WTC11 (cell line): ENCODE measurements at regions not wholly inside any gene's neighbourhood (a gene's known extent, or its start where the extent isn't known, plus 50 kb on each side); places are given as distances from the start of the nearest gene placed in this dataset.

ENCODE experiments used
- ATAC-seq: fragments of 200-7000 bp; cut with Tn5 transposase; 2 replicates; pipeline ENCODE4 v1.10.0; 2021; ENCODE audit warnings: mild to moderate bottlenecking, moderate library complexity
- CTCF ChIA-PET: fragments of 300-600 bp; sonication (Branson Sonifier 250); formaldehyde crosslinking; loops from one replicate; lab custom pipeline; 2021; ENCODE audit warnings: antibody characterized with exemption; lab: Charles Lee
- POLR2A ChIA-PET: fragments of 350-600 bp; sonication (Branson Sonifier 250); formaldehyde crosslinking; loops from one replicate; lab custom pipeline; 2021; ENCODE audit warnings: antibody characterized with exemption; lab: Charles Lee
- DNase-seq: peaks from one replicate; pipeline ENCODE4 v3.0.0; 2021; ENCODE audit warnings: low spot score
- H3K27ac Mint-ChIP-seq: 2 replicates; pipeline ENCODE4 v1.8.0; 2021; ENCODE audit warnings: mixed read lengths
- H3K27me3 Mint-ChIP-seq: 2 replicates; pipeline ENCODE4 v1.8.0; 2021; ENCODE audit warnings: low read depth, mild to moderate bottlenecking, moderate library complexity, mixed read lengths
- H3K36me3 Mint-ChIP-seq: 2 replicates; pipeline ENCODE4 v1.8.0; 2021; ENCODE audit warnings: mixed read lengths
- H3K4me1 Mint-ChIP-seq: 2 replicates; pipeline ENCODE4 v1.8.0; 2022; ENCODE audit warnings: mixed read lengths
- H3K4me3 Mint-ChIP-seq: 2 replicates; pipeline ENCODE4 v1.8.0; 2021; ENCODE audit warnings: mild to moderate bottlenecking, moderate library complexity, mixed read lengths
- H3K9me3 Mint-ChIP-seq: 2 replicates; pipeline ENCODE4 v1.8.0; 2021; ENCODE audit warnings: mixed read lengths
- GRHL2 ChIP-seq: fragments of 250-450 bp; sonication (Bioruptor Pico); IDR thresholded peaks from 2 replicates; pipeline ENCODE4 v1.8.0; 2022; ENCODE audit warnings: mild to moderate bottlenecking, moderate library complexity; ENCODE audit not compliant: insufficient replicate concordance, severe bottlenecking
- KAT7 ChIP-seq: sonication (generic); formaldehyde crosslinking; IDR thresholded peaks from 2 replicates; pipeline ENCODE4 v1.8.1; 2023; ENCODE audit warnings: missing genetic modification reagents, mild to moderate bottlenecking, borderline replicate concordance
- MYBL2 ChIP-seq: sonication (generic); formaldehyde crosslinking; IDR thresholded peaks from 2 replicates; pipeline ENCODE4 v1.8.1; 2023; ENCODE audit warnings: mild to moderate bottlenecking, moderate library complexity, missing genetic modification reagents
- TEAD4 ChIP-seq: sonication (generic); formaldehyde crosslinking; IDR thresholded peaks from 2 replicates; pipeline ENCODE4 v1.8.0; 2022; ENCODE audit warnings: mild to moderate bottlenecking, missing genetic modification reagents
- ZNF416 ChIP-seq: fragments of 250-450 bp; sonication (Bioruptor Pico); IDR thresholded peaks from 2 replicates; pipeline ENCODE4 v1.9.0; 2021; ENCODE audit warnings: mild to moderate bottlenecking, inconsistent platforms
- TF ChIP-seq, protein P1 (sequence below): sonication (generic); formaldehyde crosslinking; IDR thresholded peaks from 2 replicates; pipeline ENCODE4 v1.8.1; 2023; ENCODE audit warnings: mild to moderate bottlenecking, missing genetic modification reagents, moderate library complexity
- TF ChIP-seq, protein P2 (sequence below): sonication (generic); formaldehyde crosslinking; IDR thresholded peaks from 2 replicates; pipeline ENCODE4 v1.8.0; 2022; ENCODE audit warnings: mild to moderate bottlenecking, missing genetic modification reagents
- TF ChIP-seq, protein P3 (sequence below): sonication (generic); formaldehyde crosslinking; IDR thresholded peaks from 2 replicates; pipeline ENCODE4 v1.8.1; 2022; ENCODE audit warnings: mild to moderate bottlenecking, missing genetic modification reagents, moderate library complexity, borderline replicate concordance
- TF ChIP-seq, protein P4 (sequence below): fragments of 250-450 bp; sonication (Bioruptor Pico); IDR thresholded peaks from 2 replicates; pipeline ENCODE4 v1.9.0; 2021; ENCODE audit warnings: moderate library complexity, mild to moderate bottlenecking, inconsistent platforms, borderline replicate concordance
- TF ChIP-seq, protein P5 (sequence below): sonication (generic); formaldehyde crosslinking; IDR thresholded peaks from 2 replicates; pipeline ENCODE4 v1.8.1; 2022; ENCODE audit warnings: missing genetic modification reagents, borderline replicate concordance
- TF ChIP-seq, protein P6 (sequence below): sonication (generic); formaldehyde crosslinking; IDR thresholded peaks from 2 replicates; pipeline ENCODE4 v1.8.0; 2023; ENCODE audit warnings: missing genetic modification reagents
- TF ChIP-seq, protein P7 (sequence below): sonication (generic); formaldehyde crosslinking; conservative IDR thresholded peaks from 2 replicates; pipeline ENCODE4 v1.8.1; 2023; ENCODE audit warnings: mild to moderate bottlenecking, low read depth, missing genetic modification reagents, moderate library complexity

DNA sequence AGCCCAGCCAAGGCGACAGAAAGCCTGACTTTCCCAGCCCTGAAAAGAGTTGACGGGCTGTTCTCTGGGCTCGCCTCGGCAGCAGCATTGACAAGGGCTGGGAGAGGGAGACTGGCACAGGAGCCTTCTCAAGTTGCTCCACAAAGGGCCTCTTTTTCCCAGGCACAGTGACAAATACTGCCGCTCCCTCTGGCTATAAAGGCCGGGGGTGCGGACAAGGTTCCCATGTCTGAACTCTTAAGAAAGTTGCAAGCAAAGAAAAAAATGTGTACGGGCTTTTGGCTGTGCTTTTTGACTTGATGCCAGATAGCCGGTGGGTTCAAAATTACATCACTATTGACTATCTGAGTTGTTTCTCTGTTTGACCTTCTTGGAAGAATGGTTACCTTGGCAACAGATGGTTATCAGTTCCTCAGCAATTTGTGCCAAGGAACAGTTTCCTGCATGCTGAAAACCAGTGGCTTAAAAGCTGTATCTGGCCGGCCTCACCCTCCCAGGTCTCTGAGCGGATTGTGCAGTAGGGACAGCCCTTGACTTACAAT is 115.9 kb upstream of the EEPD1 start (continued):
- TF ChIP-seq, protein P1, sequence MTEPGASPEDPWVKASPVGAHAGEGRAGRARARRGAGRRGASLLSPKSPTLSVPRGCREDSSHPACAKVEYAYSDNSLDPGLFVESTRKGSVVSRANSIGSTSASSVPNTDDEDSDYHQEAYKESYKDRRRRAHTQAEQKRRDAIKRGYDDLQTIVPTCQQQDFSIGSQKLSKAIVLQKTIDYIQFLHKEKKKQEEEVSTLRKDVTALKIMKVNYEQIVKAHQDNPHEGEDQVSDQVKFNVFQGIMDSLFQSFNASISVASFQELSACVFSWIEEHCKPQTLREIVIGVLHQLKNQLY (CRISPR knock-in tag): no peak
- TF ChIP-seq MYBL2: no peak

DNA sequence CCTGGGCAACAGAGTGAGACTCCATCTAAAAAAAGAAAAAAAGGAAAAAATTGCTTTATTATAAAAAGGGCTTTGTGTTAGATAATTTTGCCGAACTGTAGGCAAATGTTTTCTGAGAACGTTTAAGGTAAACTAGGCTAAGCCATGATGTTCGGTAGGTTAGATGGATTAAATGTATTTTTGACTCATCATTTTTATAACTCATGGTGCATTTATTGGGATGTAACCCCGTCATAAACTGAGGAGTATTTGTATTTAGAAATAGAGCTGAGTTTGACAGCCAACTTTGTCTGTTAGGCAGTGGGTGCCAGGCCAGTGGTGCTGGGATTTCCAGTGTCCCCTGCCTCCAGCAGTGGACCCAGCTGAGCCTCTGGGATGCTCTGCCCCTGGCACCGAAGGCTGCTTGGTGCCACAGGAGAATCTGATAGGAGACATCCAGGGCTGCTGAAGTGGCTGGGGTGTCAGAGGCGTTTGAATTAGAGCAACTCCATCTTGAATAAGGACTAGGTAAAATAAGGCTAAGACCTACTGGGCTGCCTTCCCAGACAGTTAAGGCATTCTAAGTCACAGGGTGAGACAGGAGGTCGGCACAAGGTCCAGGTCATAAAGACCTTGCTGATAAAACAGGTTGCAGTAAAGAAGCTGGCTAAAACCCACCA is 114.9 kb upstream of the EEPD1 start:
- peaks cover 3% of the 10 kb centered on the region; the same call in 1 of the 2 replicates for H3K9me3 Mint-ChIP-seq
- ChIA-PET CTCF (interaction anchor here (1.3 kb wide), 1 partner anchor 10 kb away, joined by 3 read pairs; no protein-coding TSS in a partner anchor), POLR2A (no interaction called here)
- TF ChIP-seq KAT7 (no peak), GRHL2 (CRISPR knock-in tag) (no peak)
- ATAC-seq (no peak), DNase-seq (no peak)
- H3K36me3 Mint-ChIP-seq: no peaks in the 10 kb centered on the region
- H3K4me3 Mint-ChIP-seq: no peak overlapping the region
- H3K27me3 Mint-ChIP-seq: no peaks in the 10 kb centered on the region; the same call in 1 of the 2 replicates
- H3K27ac Mint-ChIP-seq: no peak overlapping the region
- H3K4me1 Mint-ChIP-seq: peaks cover 14% of the 10 kb centered on the region

DNA sequence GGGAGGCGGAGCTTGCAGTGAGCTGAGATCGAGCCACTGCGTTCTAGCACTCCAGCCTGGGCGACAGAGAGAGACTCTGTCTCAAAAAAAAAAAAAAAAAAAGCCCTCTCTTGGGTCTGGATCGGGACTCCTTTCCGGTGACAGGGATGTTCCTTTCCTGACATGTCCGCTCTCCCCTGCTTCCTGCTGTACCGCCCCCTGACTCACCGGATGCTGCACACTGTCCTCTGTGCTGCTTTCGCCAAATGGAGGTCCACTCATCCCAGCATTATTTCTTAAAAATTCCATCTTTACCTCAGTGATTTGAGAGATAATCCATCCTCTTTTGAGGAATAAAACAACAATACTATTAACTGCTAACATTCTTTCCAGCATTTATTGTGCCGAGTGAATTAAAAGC is 113.8 kb upstream of the EEPD1 start:
- Mint-ChIP-seq H3K4me3 (no peak overlapping the region), H3K9me3 (peaks cover 3% of the 10 kb centered on the region; the same call in 1 of the 2 replicates), H3K36me3 (no peaks in the 10 kb centered on the region), H3K27ac (no peak overlapping the region)
- ChIA-PET POLR2A (no interaction called here), CTCF (interaction anchor here (0.7 to 1.1 kb wide), 2 partner anchors 259 to 274 kb away, joined by 3 read pairs; no protein-coding TSS in a partner anchor)
- no peak for ATAC-seq
- TF ChIP-seq, protein P2, sequence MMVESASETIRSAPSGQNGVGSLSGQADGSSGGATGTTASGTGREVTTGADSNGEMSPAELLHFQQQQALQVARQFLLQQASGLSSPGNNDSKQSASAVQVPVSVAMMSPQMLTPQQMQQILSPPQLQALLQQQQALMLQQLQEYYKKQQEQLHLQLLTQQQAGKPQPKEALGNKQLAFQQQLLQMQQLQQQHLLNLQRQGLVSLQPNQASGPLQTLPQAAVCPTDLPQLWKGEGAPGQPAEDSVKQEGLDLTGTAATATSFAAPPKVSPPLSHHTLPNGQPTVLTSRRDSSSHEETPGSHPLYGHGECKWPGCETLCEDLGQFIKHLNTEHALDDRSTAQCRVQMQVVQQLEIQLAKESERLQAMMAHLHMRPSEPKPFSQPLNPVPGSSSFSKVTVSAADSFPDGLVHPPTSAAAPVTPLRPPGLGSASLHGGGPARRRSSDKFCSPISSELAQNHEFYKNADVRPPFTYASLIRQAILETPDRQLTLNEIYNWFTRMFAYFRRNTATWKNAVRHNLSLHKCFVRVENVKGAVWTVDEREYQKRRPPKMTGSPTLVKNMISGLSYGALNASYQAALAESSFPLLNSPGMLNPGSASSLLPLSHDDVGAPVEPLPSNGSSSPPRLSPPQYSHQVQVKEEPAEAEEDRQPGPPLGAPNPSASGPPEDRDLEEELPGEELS (CRISPR knock-in tag): no peak
- TF ChIP-seq, protein P3, sequence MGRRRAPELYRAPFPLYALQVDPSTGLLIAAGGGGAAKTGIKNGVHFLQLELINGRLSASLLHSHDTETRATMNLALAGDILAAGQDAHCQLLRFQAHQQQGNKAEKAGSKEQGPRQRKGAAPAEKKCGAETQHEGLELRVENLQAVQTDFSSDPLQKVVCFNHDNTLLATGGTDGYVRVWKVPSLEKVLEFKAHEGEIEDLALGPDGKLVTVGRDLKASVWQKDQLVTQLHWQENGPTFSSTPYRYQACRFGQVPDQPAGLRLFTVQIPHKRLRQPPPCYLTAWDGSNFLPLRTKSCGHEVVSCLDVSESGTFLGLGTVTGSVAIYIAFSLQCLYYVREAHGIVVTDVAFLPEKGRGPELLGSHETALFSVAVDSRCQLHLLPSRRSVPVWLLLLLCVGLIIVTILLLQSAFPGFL: no peak
- TF ChIP-seq TEAD4 (no peak), ZNF416 (CRISPR knock-in tag) (no peak)
- TF ChIP-seq, protein P4, sequence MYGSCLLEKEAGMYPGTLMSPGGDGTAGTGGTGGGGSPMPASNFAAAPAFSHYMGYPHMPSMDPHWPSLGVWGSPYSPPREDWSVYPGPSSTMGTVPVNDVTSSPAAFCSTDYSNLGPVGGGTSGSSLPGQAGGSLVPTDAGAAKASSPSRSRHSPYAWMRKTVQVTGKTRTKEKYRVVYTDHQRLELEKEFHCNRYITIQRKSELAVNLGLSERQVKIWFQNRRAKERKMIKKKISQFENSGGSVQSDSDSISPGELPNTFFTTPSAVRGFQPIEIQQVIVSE: no peak
- TF ChIP-seq, protein P5, sequence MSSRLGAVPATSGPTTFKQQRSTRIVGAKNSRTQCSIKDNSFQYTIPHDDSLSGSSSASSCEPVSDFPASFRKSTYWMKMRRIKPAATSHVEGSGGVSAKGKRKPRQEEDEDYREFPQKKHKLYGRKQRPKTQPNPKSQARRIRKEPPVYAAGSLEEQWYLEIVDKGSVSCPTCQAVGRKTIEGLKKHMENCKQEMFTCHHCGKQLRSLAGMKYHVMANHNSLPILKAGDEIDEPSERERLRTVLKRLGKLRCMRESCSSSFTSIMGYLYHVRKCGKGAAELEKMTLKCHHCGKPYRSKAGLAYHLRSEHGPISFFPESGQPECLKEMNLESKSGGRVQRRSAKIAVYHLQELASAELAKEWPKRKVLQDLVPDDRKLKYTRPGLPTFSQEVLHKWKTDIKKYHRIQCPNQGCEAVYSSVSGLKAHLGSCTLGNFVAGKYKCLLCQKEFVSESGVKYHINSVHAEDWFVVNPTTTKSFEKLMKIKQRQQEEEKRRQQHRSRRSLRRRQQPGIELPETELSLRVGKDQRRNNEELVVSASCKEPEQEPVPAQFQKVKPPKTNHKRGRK (CRISPR knock-in tag): no peak
- TF ChIP-seq, protein P6, sequence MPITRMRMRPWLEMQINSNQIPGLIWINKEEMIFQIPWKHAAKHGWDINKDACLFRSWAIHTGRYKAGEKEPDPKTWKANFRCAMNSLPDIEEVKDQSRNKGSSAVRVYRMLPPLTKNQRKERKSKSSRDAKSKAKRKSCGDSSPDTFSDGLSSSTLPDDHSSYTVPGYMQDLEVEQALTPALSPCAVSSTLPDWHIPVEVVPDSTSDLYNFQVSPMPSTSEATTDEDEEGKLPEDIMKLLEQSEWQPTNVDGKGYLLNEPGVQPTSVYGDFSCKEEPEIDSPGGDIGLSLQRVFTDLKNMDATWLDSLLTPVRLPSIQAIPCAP (CRISPR knock-in tag): no peak
- TF ChIP-seq, protein P7, sequence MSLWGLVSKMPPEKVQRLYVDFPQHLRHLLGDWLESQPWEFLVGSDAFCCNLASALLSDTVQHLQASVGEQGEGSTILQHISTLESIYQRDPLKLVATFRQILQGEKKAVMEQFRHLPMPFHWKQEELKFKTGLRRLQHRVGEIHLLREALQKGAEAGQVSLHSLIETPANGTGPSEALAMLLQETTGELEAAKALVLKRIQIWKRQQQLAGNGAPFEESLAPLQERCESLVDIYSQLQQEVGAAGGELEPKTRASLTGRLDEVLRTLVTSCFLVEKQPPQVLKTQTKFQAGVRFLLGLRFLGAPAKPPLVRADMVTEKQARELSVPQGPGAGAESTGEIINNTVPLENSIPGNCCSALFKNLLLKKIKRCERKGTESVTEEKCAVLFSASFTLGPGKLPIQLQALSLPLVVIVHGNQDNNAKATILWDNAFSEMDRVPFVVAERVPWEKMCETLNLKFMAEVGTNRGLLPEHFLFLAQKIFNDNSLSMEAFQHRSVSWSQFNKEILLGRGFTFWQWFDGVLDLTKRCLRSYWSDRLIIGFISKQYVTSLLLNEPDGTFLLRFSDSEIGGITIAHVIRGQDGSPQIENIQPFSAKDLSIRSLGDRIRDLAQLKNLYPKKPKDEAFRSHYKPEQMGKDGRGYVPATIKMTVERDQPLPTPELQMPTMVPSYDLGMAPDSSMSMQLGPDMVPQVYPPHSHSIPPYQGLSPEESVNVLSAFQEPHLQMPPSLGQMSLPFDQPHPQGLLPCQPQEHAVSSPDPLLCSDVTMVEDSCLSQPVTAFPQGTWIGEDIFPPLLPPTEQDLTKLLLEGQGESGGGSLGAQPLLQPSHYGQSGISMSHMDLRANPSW (CRISPR knock-in tag): no peak
- TF ChIP-seq, all 79 proteins: peak for 0
- H3K27me3 Mint-ChIP-seq: no peaks in the 10 kb centered on the region; the same call in 1 of the 2 replicates
- DNase-seq: no peak
- H3K4me1 Mint-ChIP-seq: peaks cover 18% of the 10 kb centered on the region
